GM18499 (cell line): ENCODE measurements at regions not wholly inside any gene's neighbourhood (a gene's known extent, or its start where the extent isn't known, plus 50 kb on each side); places are given as distances from the start of the nearest gene placed in this dataset.
"Not testable (repeated sequence)": the region's sequence is repeated elsewhere in the genome, so short reads cannot be mapped to it uniquely, and the experiment has no call there.

Experiments
- ATAC-seq: cut with Tn5 transposase; IDR thresholded peaks from one replicate; pipeline ENCODE4 v1.9.1; 2021; ENCODE audit warnings: moderate number of reproducible peaks; ENCODE audit not compliant: insufficient read depth, unreplicated experiment

DNA sequence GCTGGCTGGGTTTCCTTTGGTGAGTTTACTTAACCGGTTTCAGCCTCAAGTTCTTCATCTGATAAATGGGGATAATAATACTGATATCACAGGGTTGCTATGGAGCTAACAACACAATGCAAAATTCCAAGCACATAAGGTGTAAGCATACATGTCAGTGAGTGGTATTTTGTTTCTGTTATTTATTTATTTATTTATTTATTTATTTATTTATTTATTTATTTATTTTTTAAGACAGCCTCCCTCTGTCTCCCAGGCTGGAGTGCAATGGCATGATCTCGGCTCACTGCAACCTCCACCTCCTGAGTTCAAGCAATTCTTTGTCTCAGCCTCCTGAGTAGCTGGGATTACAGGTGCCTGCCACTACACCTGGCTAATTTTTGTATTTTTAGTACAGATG is 1287.4 kb upstream of the TMEM132C start:
- not testable (repeated sequence) for ATAC-seq

DNA sequence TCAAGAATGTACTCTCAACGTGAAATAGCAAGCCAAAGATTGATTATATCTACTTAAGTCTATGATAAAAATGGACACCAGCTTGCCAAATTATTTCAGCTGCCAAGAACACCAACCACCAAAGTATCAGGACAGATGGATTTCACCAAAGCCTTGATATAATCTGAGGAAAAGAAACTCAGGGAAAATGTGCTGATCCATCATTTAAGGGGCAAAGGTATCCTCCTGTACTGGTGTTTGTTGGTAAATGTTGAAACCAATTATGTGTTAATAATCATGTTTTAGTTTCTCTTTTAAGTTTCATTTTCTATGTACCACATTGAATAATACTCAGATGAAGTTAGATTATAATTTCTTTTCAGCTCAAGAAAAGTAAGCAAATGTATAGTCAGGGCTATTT is 1284.3 kb upstream of the TMEM132C start:
- no peak for ATAC-seq

DNA sequence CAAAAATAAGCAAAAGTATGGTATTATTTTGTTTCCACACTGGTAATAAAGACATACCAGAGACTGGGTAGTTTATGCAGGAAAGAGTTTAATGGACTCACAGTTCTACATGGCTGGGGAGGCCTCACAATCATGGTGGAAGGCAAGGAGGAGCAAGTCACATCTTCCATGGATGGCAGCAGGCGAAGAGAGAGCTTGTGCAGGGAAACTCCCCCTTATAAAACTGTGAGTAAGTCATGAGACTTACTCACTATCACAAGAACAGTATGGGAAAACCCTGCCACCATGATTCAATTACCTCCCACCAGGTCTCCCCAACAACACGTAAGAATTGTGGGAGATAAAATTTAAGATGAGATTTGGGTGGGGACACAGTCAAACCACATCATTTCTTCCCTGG is 1283.2 kb upstream of the TMEM132C start:
- ATAC-seq = not testable (repeated sequence)

DNA sequence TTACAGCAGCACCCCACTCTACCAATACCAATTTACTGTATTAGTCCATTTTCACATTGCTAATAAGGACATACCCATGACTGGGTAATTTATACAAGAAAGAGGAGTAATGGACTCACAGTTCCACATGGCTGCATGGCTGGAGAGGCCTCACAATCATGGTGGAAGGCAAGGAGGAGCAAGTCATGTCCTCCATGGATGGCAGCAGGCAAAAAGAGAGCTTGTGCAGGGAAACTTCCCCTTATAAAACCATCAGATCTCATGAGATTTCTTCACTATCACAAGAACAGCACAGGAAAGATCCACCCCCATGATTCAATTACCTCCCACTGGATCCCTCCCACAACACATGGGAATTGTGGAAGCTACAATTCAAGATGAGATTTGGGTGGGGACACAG is 1281.3 kb upstream of the TMEM132C start:
- not testable (repeated sequence) for ATAC-seq

DNA sequence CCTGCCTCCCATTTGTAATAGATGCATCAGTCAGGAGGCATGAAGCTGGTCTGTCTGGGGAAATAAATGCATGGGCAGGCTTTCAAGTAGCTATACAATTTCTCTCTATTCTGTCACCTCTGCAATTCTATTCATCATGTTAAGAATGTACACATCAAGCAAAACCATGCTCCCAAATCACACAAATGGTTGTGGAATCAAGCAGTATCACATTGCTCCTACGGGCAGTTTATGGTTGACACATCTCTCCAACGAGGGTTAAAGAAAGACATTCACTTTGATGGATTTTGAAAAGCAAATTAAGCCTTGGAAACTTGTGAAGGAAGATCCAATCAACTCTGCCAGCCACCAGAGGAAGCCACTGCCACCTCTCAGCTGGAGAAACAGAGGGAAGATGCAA is 1277.4 kb upstream of the TMEM132C start:
- no peak for ATAC-seq

DNA sequence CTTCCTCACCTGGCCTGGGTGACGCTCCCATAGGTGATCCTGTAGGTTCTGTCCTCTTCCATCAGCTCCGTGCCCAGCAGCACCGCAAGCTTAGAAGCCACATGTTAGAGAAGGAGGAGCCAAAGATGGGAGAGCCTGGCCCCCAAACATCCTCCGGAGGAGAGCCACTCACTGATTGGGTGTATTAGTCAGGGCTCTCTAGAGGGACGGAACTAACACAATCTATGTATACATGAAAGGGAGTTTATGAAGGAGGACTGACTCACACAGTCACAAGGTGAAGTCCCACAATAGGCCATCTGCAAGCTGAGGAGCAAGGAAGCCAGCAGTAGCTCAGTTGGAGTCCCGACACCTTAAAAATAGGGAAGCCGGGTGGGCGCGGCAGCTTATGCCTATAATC is 1273.1 kb upstream of the TMEM132C start:
- no peak for ATAC-seq

DNA sequence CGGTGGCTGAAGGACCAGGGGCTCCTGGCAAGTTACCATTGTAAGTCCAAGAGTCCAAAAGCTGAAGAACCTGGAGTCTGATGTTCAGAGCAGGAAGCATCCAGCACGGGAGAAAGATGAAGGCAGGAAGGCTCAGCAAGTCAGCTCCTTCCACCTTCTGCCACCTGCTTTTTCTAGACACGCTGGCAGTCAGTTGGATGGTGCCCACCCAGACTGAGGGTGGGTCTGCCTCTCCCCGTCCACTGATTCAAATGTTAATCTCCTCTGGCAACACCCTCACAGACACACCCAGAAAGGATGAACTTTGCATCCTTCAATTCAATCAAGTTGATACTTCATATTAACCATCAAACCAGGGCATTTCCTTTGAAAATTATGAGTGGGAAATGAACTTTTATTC is 1272.4 kb upstream of the TMEM132C start:
- ATAC-seq = no peak

DNA sequence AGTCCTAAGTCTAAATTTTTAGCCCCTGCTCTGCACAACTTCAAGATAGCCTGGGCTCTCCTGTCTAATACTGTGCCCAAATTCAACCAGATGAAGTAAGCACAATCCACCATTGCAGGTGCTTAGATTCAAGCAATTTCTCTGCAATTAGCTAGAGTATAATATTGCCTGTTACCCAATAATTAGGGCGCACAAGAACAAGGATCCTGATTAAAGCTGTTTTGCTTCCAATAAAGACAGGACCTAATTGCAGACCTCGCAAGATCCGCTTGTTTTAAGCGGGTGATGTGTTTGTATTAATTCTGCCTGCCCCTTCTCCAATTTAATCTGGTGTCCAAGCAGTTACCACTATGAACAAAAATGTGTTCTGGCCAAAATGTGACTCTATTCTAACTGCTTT is 1268.9 kb upstream of the TMEM132C start:
- ATAC-seq = no peak

DNA sequence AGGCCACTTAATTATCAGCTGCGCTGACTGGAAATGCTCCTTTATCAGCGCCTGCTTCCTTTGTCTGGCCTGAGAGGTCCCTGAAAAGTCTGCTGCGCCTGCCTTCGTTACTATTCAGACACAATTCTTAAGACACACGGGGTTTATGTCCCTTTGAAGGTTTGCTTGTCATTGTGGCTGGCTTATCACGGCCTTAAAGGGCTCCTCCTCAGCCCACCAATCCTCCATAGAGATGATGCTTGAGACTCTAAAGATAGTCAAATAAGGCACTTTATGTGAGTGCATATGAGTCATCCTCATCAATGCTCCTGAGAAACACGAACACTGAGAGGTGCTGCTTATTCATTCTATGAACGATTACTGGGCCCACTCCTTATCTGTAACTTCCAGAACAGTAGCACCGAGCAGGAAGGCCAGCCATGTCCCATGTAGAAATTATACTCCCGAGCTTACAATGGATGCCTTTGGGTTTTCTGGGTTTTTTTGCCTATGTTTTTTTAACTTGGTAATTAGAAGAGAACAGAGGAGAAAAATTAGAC is 1268.2 kb upstream of the TMEM132C start:
- no peak for ATAC-seq

DNA sequence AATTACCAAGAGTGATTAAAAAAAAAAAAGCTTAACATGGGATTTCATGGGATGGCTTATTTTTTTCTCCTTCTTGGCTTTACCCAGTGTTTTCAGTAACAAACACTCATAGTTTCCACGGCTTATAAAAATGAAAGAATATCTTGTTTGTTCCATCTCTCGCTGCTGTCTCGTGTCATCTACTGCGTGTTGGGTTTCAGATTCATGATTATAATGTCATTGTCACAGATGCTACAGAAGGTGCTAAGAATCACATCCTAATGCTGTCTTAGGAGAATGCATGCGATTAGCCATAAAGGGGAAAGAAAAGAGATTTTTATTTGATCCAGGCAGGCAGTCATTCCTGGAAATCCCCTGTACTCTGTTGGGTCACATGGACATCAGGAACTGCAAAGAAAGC is 1267.6 kb upstream of the TMEM132C start:
- no peak for ATAC-seq

DNA sequence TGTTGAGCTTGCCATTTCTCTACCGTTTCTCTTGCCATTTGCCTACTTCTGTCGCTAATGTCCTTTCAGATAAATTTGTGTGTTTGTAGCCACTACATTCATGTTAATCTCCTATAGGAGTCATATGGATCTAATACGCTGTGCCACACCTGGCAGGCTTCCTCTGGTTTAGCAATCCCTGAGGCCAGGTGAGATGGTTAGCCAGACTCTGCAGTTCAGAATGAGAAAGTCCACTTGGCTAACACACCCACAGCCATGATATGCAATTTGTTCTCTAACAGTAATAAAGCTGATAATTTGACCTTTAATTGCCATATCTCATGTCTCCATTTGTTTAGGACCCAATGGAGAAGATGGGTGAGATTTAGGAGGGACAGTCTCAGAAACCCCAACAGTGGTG is 1261.6 kb upstream of the TMEM132C start:
- no peak for ATAC-seq

DNA sequence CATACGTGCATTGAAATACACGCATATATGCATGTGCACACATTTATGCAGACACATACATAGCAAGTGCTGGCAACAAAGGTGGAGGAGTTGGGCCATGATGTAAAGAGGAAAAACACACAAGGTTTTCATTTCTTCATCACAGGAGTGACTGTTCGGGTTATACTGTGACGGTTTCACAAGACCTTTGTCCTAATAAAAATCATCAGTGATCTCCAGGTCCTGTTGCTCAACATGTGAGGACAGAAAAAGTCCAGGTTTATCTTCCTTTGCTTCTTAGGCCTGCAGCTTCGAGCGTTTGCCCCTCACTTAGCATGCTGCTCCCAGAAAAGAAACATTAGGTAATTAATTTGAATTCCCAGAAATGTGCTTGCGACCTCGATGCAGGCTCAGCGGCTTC is 1260.0 kb upstream of the TMEM132C start:
- ATAC-seq = no peak

DNA sequence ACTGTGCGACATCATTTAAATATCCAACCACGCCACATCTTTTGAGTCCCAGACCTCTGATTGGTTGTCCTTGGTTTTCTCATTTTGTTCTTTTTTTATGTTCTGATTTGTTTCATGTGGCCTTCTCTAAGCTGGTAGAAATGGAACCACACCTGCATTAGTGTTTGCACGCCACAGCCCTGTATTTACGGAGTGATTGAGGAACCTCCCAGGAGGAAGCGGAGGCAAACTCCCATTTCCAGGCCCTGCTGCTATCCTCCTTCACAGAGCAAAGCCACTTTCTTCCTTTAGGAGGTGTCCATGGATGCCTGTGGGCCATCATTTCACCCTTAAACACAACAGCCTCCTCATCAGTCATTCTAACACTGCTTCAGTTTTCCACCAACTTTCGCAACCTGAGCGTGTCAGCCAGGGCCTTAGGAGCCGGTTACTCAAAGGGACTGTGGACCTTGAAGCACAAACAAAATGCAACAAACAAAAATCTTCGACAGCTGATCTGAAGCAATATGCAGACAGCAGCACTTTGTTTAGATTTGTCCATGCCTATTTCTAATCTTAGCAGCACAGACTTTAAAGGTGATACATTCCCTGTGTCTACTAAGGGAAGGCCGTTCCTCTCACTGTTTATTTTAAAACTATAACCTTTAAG is 1258.1 kb upstream of the TMEM132C start:
- ATAC-seq = no peak

DNA sequence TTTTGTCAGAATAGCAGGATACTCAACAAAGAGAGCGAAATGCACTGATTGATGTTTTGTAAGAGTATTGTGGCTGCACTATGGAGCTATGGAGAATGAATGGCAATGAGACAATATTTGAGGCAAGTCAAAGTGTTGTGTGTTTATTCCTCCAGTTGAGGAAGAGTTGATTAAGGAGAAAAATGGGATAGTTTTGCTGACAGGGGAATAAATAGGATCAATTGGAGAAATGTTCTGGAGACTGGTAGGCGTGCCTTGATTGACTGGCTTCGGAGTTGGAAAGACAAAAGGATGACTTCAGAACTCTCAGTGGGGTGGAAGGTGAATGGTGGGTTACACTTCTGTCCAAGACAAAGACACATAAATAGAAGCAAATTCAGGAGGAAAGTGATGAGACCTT is 1254.9 kb upstream of the TMEM132C start:
- no peak for ATAC-seq

DNA sequence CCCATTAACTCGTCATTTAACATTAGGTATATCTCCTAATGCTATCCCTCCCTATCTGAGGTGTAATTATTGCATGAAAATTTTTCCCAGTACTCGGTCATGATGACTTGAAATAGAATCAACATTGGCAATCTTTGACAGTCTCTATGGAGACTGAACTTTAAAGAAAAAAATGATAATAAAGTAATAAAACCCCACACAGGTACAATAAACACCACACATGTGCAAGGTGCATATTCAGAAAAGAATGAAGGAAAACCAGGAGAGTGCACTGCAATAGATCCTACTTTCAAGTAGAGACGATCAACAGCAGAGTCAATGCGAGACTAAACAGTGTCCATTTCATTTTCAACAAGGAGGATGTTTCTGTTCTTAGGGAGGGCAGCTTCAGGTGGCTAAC is 1253.8 kb upstream of the TMEM132C start:
- ATAC-seq = no peak

DNA sequence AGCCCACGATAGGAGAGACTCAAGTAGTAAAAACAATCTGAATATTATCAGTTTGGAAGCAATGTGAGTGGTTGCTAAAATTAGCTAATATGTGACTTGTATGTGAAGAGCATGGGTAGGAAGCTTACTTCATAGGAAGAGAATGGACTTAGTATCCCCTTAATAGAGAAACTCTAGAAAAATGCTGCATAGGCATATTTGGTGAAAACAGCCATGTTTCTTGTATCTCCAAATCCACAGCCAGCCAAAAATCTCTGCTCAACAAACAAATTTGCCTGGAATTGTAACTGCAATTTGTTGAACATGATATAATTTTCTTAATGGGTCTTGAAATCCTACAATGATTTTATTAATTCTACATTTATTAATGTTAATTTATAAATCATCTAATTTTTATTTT is 1252.9 kb upstream of the TMEM132C start:
- ATAC-seq = no peak

DNA sequence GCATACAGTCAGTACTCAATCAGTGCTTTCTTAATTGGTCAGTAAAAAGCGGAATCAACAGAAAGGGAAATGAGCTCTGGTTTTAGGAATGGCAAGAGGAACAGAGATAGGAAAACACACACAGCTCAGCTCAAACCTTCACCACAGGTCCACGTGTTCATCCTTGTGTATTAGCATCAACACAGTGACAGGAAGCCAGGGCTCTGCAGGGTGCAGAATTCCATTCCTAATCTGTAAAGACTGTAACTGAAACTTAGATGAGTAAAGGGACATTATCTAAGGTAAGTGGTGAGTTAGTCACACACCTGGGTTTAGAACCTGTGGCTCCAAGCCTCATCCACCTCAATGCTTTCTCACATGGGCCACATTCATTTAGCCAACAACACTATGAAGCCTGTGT is 1242.2 kb upstream of the TMEM132C start:
- ATAC-seq = no peak

DNA sequence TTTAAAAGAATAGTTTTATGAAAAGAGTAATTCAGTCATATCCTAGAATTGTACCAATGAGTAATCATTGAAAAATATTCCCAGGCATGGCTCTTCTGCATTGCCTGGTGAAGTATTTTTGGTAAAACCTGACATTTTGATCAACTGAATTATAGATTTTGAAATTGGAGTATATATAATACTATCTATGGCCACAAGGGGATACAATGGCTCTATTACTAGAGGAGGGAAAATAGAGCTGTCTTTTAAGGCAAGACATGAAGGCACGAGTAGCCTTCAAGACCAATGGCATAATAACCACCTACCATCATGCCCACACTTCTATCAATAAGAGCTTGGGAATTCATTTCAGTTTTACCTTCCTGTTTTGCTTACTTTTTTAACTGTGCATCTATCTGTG is 1241.4 kb upstream of the TMEM132C start:
- no peak for ATAC-seq

DNA sequence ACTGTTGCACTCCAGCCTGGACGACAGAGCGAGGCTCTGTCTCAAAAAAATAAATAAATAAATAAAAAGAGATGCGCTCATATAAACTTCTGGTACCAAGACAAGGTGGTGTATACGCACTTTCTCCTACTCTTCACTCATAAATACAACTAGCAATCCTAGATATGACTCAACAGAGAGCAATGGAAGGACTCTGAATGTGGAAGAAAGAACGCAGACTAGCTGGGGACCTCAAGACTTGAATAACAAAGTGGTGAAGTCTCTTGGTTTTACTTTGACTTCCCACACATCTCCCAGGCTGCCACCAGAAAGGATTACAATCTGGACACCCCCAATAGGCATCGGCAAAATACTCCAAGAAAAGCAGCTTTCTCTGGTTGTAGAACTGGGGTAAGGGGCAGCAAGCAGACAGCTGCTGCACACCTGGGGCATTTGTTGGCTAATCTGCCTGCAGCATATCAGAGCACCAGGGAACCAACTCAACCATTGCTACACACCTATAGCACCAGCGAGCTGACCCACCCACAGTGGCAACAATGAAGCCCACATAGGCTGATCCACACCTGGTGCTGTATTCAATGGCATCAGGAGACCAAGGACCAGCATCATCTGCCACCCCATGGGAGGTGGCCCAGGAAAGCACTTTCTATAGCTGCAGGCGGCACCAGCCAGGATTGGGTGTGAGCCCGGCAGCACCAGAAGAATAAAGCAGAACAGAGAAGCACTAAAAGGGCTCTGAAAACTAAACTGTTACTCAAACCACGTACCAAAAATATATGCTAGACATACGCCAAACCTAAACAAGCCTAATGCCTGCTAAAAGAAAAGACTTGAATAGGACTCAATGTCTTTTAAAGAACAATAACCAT is 1231.7 kb upstream of the TMEM132C start:
- ATAC-seq = no peak

DNA sequence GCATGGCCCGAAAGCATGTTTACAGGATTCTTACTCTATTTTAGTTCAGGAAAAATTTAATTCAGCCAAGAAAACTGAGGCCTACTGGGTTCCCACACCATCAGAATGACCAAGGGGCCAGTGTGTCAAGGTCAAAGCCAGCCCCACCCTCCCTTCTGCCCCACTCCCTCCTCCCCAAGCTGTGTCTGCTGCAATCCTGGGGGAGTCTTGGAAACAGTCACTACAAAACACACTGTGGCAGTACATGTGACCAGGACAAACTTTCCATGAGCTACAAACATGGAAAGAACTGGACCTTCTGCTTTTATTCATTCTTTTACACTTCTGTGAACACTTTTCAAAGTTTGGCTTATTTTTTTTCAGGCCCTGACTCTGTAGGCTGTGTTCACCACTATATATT is 1228.8 kb upstream of the TMEM132C start:
- ATAC-seq = no peak

DNA sequence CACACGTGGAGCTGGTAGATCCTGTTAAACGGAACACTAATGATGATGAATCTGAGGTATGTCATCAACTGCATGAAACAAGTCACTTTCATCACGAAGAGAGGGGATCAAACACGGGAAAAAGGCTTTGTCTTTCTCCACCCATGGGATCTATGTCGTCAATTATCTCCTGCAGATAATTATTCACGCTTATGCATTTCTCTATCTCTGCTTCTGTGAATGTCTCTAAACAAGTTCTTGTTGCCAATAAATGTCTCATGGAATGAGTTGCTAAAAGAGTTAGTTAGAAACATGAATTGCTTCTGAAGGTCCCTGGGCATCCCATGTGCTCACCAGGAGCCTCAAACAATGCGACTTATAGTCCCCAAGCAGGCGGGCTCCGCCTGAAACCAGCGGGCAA is 1228.2 kb upstream of the TMEM132C start:
- no peak for ATAC-seq
